ENCODE measurements at regions not wholly inside any gene's neighbourhood (a gene's known extent, or its start where the extent isn't known, plus 50 kb on each side); places are given as distances from the start of the nearest gene placed in this dataset.

GRCh38 chr15:48032911-48033310 lies 87.9 kb upstream of the SLC24A5 start:
- Histone ChIP-seq H3K79me2 (ENCODE audit: insufficient read depth, low read length) (no peaks in the 10 kb centered on the region), H3K27me3 (ENCODE audit: insufficient read depth, low read length, poor library complexity) (no peaks in the 10 kb centered on the region), H3K36me3 (ENCODE audit: insufficient read depth, low read length) (no peaks in the 10 kb centered on the region), H2AFZ (ENCODE audit: low read depth, low read length) (no peak overlapping the region), H3K9me3 (ENCODE audit: insufficient read depth, low read length, severe bottlenecking) (no peaks in the 10 kb centered on the region), H3K9ac (ENCODE audit: low read depth, low read length) (no peak overlapping the region), H3K27ac (ENCODE audit: low read length) (no peak overlapping the region), H3K4me2 (ENCODE audit: insufficient read depth, low read length) (no peak overlapping the region), H3K4me3 (ENCODE audit: low read depth in 1 of 2, low read length in 2 of 2) (no peak overlapping the region), H4K20me1 (ENCODE audit: insufficient read depth, low read length) (no peaks in the 10 kb centered on the region), H3K4me1 (ENCODE audit: insufficient read depth, low read length) (no peaks in the 10 kb centered on the region)
- TF ChIP-seq CTCF (IDR thresholded peaks at IDR 0.05; ENCODE audit: borderline replicate concordance, extremely low read depth, low read length, poor library complexity, severe bottlenecking) = no peak
- TF ChIP-seq EZH2 (IDR thresholded peaks at IDR 0.05; ENCODE audit: borderline replicate concordance, low read depth, low read length, severe bottlenecking) = no peak
- DNase-seq (no peak), ATAC-seq (ENCODE audit: insufficient read depth, low read depth) (no peak)

- Histone ChIP-seq H3K9ac (ENCODE audit: low read depth, low read length) (no peak overlapping the region), H2AFZ (ENCODE audit: low read depth, low read length) (no peak overlapping the region), H3K4me1 (ENCODE audit: insufficient read depth, low read length) (no peaks in the 10 kb centered on the region), H3K4me3 (ENCODE audit: low read depth in 1 of 2, low read length in 2 of 2) (no peak overlapping the region), H3K4me2 (ENCODE audit: insufficient read depth, low read length) (no peak overlapping the region), H3K9me3 (ENCODE audit: insufficient read depth, low read length, severe bottlenecking) (no peaks in the 10 kb centered on the region), H3K36me3 (ENCODE audit: insufficient read depth, low read length) (no peaks in the 10 kb centered on the region), H3K27me3 (ENCODE audit: insufficient read depth, low read length, poor library complexity) (no peaks in the 10 kb centered on the region), H4K20me1 (ENCODE audit: insufficient read depth, low read length) (no peaks in the 10 kb centered on the region), H3K27ac (ENCODE audit: low read length) (no peak overlapping the region), H3K79me2 (ENCODE audit: insufficient read depth, low read length) (no peaks in the 10 kb centered on the region)
- DNase-seq (no peak), ATAC-seq (ENCODE audit: insufficient read depth, low read depth) (no peak)
- TF ChIP-seq CTCF (IDR thresholded peaks at IDR 0.05; ENCODE audit: borderline replicate concordance, extremely low read depth, low read length, poor library complexity, severe bottlenecking) = no peak
- TF ChIP-seq EZH2 (IDR thresholded peaks at IDR 0.05; ENCODE audit: borderline replicate concordance, low read depth, low read length, severe bottlenecking) = no peak
These were observed 82.6 kb upstream of the SLC24A5 start for GRCh38 chr15:48038221-48038620.

GRCh38 chr15:48040166-48040817 lies 80.5 kb upstream of the SLC24A5 start:
- Histone ChIP-seq H4K20me1 (ENCODE audit: insufficient read depth, low read length) (no peaks in the 10 kb centered on the region), H3K9ac (ENCODE audit: low read depth, low read length) (no peak overlapping the region), H2AFZ (ENCODE audit: low read depth, low read length) (no peak overlapping the region), H3K27ac (ENCODE audit: low read length) (no peak overlapping the region), H3K4me1 (ENCODE audit: insufficient read depth, low read length) (no peaks in the 10 kb centered on the region), H3K4me2 (ENCODE audit: insufficient read depth, low read length) (no peak overlapping the region), H3K9me3 (ENCODE audit: insufficient read depth, low read length, severe bottlenecking) (no peaks in the 10 kb centered on the region), H3K27me3 (ENCODE audit: insufficient read depth, low read length, poor library complexity) (no peaks in the 10 kb centered on the region), H3K36me3 (ENCODE audit: insufficient read depth, low read length) (no peaks in the 10 kb centered on the region), H3K79me2 (ENCODE audit: insufficient read depth, low read length) (no peaks in the 10 kb centered on the region), H3K4me3 (ENCODE audit: low read depth in 1 of 2, low read length in 2 of 2) (no peak overlapping the region)
- no peak for TF ChIP-seq EZH2 (IDR thresholded peaks at IDR 0.05; ENCODE audit: borderline replicate concordance, low read depth, low read length, severe bottlenecking)
- TF ChIP-seq CTCF (IDR thresholded peaks at IDR 0.05; ENCODE audit: borderline replicate concordance, extremely low read depth, low read length, poor library complexity, severe bottlenecking) = no peak
- DNase-seq = no peak
- ATAC-seq (ENCODE audit: insufficient read depth, low read depth) = no peak

Data from DND-41 (cell line).